Stimulated activated CD4-positive, alpha-beta T cell treated with anti-CD3 and anti-CD28 coated beads, TNF-alpha, amount 100 ng/mL, for 24 hours (primary cell): ENCODE measurements at regions not wholly inside any gene's neighbourhood (a gene's known extent, or its start where the extent isn't known, plus 50 kb on each side); places are given as distances from the start of the nearest gene placed in this dataset.
"Not testable (repeated sequence)": the region's sequence is repeated elsewhere in the genome, so short reads cannot be mapped to it uniquely, and the experiment has no call there.

Experiments
- DNase-seq, 3 experiments: peaks; one replicate each; pipeline ENCODE4 v3.0.0-alpha.2; 2020; ENCODE audit warnings: low read depth in 3 of 3

DNA sequence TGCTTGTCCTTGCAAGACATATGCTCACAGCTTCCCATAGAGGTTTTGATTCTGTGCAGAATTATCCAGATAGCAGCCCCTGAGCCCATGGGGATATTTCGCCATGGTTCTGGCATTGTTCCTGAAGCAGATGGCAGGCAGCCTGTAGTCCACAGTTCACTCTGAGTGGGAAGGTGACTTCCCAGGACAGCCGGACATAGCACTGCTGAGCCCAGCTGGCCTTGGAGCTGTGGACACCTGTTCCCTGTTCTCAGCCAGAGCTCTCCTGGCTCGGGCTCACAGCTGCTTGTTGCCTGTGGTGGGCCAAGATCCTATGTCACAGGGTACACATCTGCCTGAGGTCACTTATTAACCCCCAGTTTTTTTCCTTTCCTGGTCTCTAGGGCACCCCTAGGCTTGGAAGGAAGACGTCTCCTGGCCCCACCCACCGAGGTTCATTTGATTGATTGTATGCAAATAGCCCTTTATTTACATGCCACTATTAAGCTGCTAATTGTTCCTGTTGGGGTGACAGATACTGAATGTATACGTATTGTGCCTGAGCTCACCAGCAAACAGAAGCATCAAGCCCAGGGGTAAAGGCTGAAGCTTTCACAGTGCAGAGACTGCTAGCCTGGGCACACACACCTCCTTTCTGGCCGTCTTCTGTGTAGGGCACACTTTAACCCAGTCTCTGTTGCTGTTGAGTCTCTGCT, 96.6 kb upstream of the DMRT1 start:
- no peak for DNase-seq

DNA sequence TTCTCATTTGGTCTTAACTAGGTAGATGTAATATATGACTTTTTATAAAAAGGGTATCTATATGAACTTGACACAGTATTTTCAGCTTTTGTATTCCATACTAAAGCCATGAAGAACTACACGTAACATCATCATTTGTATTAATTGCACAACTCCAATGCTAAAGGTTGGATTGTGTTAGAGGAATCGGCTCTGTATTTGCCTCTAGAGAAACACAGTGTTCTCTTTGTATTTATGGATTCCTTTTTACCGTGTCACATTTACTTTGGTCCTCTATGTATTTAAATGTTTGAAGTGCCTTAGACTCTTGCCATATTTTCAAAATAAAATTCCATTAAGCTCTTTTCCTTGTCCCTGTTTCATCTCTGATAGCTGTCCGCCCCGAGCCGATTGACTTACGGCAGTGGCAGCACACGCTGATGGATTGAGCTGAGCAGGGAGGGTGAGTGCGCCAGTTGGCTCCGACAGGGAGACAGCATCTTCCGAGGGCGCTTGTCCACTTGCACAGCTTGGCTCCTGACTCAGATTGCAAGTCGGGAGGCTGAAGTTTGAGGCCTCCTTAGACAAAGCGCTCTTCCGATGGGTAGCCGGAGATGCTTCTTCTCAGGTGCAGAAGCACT, 95.6 kb upstream of the DMRT1 start:
- DNase-seq: no peak

GRCh38 chr9:746661-747434, 94.6 kb upstream of the DMRT1 start:
- DNase-seq: no peak

GRCh38 chr9:747567-747966, 93.9 kb upstream of the DMRT1 start:
- no peak for DNase-seq

- no peak for DNase-seq
These were observed 92.5 kb upstream of the DMRT1 start for GRCh38 chr9:748861-749497.

GRCh38 chr9:749716-750115, 91.8 kb upstream of the DMRT1 start:
- DNase-seq: peak in 1 of 3 experiments; percentile 30

- no peak for DNase-seq
These were observed 91.1 kb upstream of the DMRT1 start for GRCh38 chr9:750249-750967.

GRCh38 chr9:751137-752051, 90.1 kb upstream of the DMRT1 start:
- DNase-seq: no peak

DNA sequence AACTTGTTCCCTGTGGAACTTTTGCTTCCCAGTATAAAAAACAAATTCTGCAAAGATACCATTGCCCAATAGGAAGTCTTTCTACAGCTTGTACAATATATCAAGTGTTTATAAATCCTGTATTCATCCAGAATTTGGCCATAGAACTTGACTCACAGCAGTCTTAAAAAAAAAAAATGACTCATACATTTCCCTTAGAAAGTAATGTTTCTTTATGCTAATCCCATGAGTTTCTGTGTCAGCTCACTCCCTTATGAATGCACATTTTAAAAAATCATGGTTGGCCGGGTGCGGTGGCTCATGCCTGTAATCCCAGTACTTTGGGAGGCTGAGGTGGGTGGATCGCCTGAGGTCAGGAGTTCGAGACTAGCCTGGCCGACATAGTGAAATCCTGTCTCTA, 89.3 kb upstream of the DMRT1 start:
- DNase-seq: no peak

- DNase-seq: no peak
These were observed 88.8 kb upstream of the DMRT1 start for GRCh38 chr9:752681-753200.

DNA sequence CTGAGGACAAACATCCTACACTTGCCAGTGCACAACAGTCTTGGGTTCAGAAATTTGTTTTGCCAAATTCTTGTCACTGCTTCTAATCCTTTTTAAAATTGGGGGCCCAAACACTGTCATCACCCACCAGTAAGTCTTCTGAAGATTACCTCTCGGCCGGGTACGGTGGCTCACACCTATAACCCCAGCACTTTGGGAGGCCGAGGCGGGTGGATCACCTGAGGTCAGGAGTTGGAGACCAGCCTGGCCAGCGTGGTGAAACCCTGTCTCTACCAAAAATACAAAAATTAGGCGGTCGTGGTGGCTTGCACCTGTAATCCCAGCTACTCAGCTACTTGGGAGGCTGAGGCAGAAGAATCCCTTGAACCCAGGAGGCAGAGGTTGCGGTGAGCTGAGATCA, 87.8 kb upstream of the DMRT1 start:
- DNase-seq: not testable (repeated sequence)

GRCh38 chr9:754150-754931, 87.2 kb upstream of the DMRT1 start:
- no peak for DNase-seq

DNA sequence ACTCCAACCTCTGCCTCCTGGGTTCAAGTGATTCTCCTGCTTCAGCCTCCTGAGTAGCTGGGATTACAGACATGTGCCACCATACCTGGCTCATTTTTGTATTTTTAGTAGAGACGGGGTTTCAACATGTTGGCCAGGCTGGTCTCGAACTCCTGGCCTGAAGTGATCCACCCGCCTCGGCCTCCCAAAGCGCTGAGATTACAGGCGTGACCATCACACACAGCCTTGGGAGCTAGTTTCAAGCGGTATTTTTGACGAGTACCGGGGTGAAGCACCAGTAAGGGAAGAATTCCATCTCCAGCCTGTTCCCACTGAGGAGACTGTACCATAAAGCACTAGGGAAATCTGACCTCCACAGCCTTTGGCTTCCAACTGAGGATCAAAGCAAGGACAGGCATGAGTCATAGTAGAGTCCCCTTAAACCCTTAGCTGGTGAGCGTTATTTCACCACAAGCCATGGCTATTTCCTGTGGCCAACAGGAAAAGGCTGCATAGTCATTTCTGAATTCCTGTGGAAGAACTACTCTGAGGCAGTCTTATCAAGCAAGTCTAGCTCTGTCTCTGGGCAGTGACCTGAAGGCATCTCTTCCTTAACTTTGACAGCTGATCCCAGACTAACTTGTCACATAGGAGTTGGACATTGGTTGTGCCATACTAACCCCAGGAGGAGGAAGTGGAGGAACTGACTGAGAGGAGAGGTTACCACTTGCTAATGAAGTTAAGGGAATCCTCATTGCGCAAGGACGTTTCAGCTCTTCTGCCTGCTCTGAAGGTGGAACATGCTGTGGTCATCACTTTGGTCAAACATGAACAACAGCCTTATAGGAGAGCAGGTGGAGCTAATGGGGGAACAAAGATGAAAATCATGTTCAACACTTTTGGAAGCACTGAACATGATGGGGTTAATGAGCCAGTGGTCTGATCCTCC, 85.8 kb upstream of the DMRT1 start:
- DNase-seq: no peak

GRCh38 chr9:757246-757881, 84.1 kb upstream of the DMRT1 start:
- no peak for DNase-seq

GRCh38 chr9:758146-758545, 83.4 kb upstream of the DMRT1 start:
- DNase-seq: no peak

GRCh38 chr9:759541-759940, 82.0 kb upstream of the DMRT1 start:
- DNase-seq: no peak

DNA sequence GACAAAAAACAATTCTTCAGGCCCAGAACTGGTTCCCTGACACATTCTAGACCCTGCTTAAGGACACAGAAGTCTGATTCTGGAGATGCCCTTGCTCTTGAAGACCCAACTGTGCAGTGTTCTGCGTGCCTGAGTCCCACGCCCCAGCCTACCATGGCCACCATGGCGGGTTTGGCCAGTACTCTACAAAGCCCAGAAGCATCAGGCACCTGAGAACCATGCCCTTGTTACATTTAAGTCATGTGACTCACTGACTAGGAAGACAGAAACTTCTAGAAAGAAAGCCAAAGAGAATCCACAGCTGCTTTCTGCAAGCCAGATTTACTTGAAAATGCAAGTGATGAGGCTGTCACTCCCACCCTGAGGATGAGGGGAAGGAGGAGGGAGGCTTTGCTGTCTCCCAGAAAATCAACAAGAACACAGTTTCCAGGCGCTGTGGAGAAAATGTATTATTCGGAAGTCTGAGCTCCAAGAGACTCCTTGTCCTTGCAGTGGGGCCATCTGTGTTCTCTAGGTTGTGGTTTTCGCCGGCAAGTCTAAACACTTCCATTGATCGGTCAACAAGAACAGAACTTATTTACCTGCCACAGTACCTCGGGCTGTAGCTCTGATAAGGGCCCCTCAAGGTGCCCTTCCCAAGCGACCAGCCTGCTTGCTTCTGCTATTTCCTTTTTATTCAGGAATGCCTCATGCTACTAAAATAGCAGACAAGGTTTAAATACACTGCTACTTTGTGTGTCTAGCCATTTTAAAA, 81.3 kb upstream of the DMRT1 start:
- no peak for DNase-seq
